COLO668 (cell line): ENCODE measurements at regions not wholly inside any gene's neighbourhood (a gene's known extent, or its start where the extent isn't known, plus 50 kb on each side); places are given as distances from the start of the nearest gene placed in this dataset.

Source experiments
- DNase-seq: peaks from one replicate; lab custom pipeline; 2025; ENCODE audit not compliant: unreplicated experiment; lab: John Stamatoyannopoulos, UW

- no peak for DNase-seq
Observed at GRCh38 chr17:71232801-71233559, 887.8 kb upstream of the SOX9 start.

DNA sequence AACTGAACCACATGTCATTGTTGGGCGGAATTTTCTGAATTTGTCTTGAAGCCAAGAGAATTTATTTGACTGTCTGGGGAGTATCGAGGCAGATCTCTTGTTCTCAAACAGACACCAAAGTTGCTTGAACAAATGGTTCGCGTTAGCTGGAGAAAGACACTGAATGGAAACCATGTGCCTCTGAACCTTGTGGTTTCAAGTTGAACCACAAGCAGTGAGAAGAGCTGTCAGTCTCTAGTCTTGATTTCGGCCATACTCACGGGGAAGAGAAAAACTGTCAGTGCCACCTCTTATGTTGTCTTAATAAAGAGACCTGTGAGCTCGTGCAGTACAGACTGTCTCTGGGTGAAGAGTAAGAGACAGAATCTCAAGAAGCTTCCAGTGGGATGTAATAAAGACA lies 886.5 kb upstream of the SOX9 start:
- no peak for DNase-seq

DNA sequence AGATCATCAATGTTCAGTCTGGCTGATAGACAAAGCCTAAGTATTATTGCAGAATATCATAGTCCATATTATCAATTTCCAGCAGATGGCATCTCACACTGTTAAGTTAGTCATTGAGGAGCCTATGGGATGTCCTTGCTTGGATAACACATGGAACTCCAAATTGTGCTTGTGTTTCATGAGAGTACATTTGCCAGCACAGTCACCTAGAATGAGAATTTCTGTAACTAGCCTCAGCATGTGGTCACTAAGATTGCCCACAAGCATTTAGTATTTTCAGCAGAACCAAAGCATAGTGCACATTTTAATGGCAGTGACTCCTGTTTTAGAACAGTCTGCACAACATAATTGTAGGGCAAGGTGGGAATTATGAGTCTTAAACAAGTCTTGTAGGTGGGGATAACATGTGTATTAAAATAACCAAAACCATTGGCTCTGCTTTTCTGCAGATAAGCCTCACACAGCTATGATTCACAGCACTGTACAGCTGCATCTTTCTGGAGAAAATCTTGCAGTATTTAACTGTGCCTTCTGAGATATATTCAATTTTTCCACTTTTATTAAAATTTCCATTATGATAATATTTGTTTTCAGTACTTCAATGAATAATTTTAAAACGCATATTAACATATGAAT lies 882.8 kb upstream of the SOX9 start:
- DNase-seq, result no peak

- DNase-seq, result no peak
Observed at GRCh38 chr17:71247441-71248015, 873.3 kb upstream of the SOX9 start.

DNA sequence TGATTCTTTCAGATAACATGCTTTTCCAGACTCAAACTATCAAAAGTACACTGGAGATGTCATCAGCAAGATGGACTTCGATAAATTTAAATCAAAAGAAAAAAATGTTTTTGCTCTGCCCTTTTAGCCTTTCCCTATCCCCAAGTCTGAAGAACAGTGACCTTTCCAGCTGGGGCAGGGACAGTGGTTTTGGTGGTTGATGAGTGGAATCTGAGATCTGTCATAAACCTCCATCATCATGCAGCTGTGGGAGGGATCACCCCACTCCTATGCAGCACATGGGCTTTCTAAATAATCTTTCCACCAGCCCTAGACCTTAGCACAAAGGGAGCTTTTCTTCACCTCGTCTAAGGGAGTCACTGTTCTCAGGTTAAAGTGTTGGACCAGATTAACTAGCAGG lies 869.5 kb upstream of the SOX9 start:
- no peak for DNase-seq

- DNase-seq, result no peak
Observed at GRCh38 chr17:71251951-71252350, 868.9 kb upstream of the SOX9 start.

DNA sequence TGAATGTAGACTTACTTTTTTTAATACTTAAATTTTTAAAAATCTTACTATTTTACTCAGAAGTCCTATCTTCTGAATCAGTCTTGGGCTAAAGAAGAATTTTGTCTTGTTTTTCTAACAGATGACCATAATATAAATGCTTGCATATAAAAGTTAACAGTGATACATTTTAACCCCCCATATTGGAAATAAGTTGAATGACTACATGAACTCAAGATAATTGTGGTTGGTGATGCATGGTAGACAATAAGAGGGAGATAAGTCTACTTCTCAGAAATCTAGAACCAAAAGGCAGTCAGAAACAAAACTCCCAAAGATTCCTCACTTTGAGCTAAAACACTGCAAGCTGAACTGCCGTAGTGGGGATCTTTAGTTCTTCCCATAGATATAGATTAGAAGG lies 868.4 kb upstream of the SOX9 start:
- DNase-seq, result no peak

DNA sequence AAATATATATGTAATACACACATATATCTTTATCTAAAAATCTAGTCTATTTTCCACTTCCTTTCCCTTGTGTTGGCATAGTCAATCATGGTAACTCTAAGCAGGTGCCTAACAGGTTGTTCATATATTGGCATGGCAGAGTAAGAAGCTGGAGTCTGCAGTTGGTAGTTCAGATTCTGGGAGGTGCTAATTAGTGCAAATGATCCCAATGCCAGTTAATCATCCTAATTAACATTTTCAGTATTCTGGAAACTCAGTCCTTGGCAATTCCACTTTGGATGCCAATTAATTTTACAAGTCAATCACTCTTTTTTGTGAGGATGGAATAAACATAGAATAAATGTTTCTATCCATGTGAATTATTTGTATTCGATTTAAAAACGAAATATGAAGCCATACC lies 863.7 kb upstream of the SOX9 start:
- DNase-seq, result no peak

DNA sequence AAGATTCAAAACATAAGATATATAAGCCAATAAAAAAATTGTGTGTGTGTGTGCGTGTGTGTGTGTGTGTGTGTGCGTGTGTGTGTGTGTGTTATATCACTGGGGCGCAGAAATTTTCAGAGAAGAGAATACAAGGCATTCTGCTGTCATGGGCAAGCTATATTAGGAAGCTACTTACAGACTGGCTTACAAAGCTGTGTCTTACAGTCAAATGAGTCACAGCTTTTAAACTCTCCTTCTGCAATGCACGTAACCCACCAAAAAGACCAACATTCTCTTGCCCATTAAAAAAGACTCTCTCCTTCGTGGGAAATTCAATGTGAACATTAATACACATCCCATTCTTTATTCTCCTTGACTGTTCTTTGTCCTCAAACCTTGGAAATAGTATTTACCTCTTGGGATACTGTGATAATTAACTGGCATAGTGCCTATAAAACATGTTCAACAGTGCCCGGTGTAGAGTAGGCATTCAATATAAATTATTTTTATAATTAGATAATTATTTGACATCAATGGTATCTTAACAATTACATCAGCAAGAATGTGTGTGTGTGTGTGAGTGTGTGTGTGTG lies 860.4 kb upstream of the SOX9 start:
- DNase-seq, result no peak

DNA sequence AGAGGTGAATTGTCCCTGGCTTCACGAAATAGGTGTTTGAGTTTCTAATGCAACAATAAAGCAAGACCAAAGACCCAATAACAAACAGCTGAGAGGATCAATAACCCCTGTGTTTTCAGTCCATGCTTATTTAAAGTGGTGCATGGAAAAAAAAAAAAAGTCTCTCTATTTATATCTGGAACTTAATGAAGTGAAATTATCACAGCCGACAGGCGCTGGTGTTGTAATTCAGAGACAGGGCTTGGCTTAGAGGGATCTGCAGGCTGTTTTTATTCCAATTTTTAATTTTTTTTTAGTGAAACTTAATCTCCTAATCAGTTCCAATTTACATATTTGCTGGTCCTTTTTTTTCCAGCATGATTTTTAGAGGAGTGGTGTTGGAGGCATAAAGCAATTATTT lies 858.2 kb upstream of the SOX9 start:
- no peak for DNase-seq

DNA sequence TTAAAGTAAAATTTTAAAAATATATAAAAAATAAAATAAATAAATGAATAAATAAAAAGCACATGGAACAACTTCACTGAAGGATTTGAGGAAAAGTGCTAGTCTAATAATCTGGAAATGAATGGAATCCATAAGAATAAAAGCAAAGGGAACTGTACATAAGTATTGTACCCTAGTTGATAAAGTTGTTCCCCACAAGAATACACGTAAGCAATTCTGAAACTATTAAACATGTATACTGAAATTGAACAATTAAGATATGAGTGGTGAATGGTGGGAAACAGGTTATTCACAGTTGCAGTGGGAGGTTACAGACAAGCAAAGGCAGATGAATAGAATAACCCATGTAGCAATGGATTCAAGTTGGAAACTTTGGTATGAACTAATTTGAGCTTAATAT lies 853.2 kb upstream of the SOX9 start:
- DNase-seq, result no peak

GRCh38 chr17:71269201-71269600 lies 851.6 kb upstream of the SOX9 start:
- no peak for DNase-seq

DNA sequence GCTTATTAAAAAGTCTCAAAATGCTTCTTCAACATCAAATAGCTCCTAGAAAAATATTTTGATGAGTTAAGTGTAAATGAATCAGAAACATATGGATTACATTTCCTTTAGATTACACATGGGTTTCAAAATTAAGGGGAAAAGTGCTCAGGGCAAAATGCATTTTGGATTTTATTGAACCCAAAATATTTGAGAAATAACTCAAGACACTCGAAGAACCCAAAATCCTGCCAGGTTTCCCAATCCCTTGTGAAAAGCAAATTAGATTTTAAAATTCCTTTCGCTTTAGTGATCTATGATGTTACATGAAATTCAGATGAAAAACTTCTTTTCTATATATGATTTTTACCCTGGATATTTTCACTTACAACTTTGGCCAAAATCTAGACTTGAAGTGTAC lies 847.4 kb upstream of the SOX9 start:
- DNase-seq, result no peak

- no peak for DNase-seq
Observed at GRCh38 chr17:71276079-71276478, 844.7 kb upstream of the SOX9 start.

- no peak for DNase-seq
Observed at GRCh38 chr17:71283486-71283885, 837.3 kb upstream of the SOX9 start.

DNA sequence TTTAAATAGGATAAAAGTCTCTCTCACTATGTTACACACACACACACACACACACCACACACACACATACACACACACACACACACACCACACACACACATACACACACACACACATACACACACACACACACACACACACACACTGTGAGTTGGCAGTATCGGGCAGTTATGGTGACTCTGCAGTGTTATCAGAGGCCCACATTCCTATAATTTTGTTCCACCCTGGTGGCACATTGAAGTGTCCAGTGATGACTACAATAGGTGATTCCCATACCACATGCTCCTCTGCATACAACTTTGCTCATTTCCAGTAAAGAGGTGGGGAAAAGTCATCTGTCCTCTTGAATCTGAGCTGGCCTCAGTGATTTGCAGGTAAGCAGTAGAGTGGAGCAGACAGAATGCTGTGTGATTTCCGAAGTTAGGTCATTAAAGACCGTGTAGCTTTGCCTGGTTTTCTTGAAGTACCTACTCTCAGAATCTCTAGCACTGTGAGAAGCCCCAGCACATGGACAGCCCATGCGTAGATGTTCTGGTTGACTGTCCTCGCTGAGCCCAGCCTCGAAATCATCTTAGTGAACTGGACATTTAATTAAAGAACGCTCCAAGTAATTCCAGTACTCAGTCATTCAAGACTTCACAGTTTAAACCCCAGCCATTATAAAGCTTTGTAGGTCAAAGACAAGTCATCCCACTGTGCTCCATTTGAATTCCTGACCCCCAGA lies 836.6 kb upstream of the SOX9 start:
- DNase-seq, result no peak

GRCh38 chr17:71286625-71287024 lies 834.2 kb upstream of the SOX9 start:
- no peak for DNase-seq

GRCh38 chr17:71287071-71287823 lies 833.6 kb upstream of the SOX9 start:
- no peak for DNase-seq

- no peak for DNase-seq
Observed at GRCh38 chr17:71292006-71292405, 828.8 kb upstream of the SOX9 start.

GRCh38 chr17:71296005-71296404 lies 824.8 kb upstream of the SOX9 start:
- DNase-seq, result no peak

- no peak for DNase-seq
Observed at GRCh38 chr17:71301063-71301462, 819.8 kb upstream of the SOX9 start.
